ENCODE measurements at regions not wholly inside any gene's neighbourhood (a gene's known extent, or its start where the extent isn't known, plus 50 kb on each side); places are given as distances from the start of the nearest gene placed in this dataset.

DNA sequence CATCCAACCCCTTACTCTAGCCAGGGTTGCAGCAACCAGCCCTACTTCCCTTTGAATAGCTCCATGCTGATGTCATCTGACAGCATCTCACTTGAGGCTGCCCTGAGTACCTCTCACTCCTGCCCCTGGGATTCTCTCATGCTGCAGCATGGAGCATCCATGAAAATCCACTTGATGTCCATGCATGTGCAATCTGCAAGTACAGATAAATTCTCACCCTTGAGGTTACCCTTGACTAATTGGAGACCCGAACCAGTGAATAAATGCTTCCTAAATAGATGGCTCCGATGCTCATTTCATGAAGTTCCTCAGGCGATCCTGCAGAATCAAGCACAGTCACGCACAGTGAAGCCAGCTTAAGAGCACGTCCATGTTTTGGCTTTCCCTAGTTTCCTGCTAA, 298.3 kb downstream of the RBM43 start:
- Histone ChIP-seq H3K9me3 (no peaks in the 10 kb centered on the region), H3K36me3 (no peaks in the 10 kb centered on the region), H3K27me3 (replicated peaks; ENCODE audit: insufficient read depth) (no peaks in the 10 kb centered on the region), H3K27ac (no peak overlapping the region), H3K4me1 (replicated peaks) (no peaks in the 10 kb centered on the region), H3K4me3 (no peak overlapping the region)
- TF ChIP-seq POLR2A (IDR thresholded peaks at IDR 0.05) (no peak), POLR2AphosphoS5 (IDR thresholded peaks at IDR 0.05) (no peak)
- TF ChIP-seq, protein P1, sequence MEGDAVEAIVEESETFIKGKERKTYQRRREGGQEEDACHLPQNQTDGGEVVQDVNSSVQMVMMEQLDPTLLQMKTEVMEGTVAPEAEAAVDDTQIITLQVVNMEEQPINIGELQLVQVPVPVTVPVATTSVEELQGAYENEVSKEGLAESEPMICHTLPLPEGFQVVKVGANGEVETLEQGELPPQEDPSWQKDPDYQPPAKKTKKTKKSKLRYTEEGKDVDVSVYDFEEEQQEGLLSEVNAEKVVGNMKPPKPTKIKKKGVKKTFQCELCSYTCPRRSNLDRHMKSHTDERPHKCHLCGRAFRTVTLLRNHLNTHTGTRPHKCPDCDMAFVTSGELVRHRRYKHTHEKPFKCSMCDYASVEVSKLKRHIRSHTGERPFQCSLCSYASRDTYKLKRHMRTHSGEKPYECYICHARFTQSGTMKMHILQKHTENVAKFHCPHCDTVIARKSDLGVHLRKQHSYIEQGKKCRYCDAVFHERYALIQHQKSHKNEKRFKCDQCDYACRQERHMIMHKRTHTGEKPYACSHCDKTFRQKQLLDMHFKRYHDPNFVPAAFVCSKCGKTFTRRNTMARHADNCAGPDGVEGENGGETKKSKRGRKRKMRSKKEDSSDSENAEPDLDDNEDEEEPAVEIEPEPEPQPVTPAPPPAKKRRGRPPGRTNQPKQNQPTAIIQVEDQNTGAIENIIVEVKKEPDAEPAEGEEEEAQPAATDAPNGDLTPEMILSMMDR (IDR thresholded peaks at IDR 0.05), result no peak
- intact Hi-C loops (cut with DNase I), result no loop called here
- no peak for DNase-seq (ENCODE audit: low spot score)
- 76% methylated on average over 5 of the region's 5 CpGs for WGBS

DNA sequence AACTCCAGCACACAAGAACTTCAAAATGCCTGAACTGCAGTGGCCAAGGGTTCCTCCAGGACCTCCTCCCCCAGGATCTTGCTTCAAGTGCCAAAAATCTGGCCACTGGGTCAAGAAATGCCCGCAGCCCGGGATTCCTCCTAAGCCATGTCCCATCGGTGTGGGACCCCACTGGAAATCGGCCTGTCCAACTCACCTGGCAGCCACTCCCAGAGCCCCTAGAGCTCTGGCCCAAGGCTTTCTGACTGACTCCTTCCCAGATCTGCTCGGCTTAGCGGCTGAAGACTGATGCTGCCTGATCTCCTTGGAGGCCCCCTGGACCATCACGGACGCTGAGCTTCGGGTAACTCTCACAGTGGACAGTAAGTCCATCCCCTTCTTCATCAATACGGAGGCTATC, 306.4 kb downstream of the RBM43 start:
- Histone ChIP-seq H3K27me3 (replicated peaks; ENCODE audit: insufficient read depth) (no peaks in the 10 kb centered on the region), H3K27ac (no peak overlapping the region), H3K36me3 (no peaks in the 10 kb centered on the region), H3K4me3 (no peak overlapping the region), H3K4me1 (replicated peaks) (no peaks in the 10 kb centered on the region), H3K9me3 (no peaks in the 10 kb centered on the region)
- no peak for TF ChIP-seq POLR2A (IDR thresholded peaks at IDR 0.05)
- TF ChIP-seq POLR2AphosphoS5 (IDR thresholded peaks at IDR 0.05), result no peak
- TF ChIP-seq, protein P1 (IDR thresholded peaks at IDR 0.05), result no peak
- no peak for DNase-seq (ENCODE audit: low spot score)
- WGBS, result 96% methylated on average over 10 of the region's 10 CpGs
- intact Hi-C loops (cut with DNase I), result no loop called here

DNA sequence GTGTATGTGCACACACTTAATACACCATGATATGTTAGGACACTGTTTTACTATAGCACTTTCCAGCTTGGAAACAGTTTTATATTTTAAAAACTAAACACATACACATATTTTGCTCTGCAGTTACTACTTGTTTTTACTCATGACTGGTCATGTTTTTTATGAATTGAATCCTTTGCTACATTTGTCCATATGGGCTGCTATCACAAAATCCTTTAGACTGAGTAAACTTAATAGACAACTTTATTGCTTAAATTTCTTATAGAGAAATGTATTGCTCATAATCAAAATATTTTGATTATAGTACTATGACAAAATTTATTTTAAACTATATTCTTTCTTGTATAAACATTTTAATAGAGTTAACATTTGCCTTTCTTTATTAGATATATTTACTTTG, 314.8 kb downstream of the RBM43 start:
- H3K4me3 ChIP-seq, result no peak overlapping the region
- H3K27ac ChIP-seq, result no peak overlapping the region
- no peaks in the 10 kb centered on the region for H3K4me1 ChIP-seq (replicated peaks)
- H3K9me3 ChIP-seq, result no peaks in the 10 kb centered on the region
- no peak for DNase-seq (ENCODE audit: low spot score)
- H3K27me3 ChIP-seq (replicated peaks; ENCODE audit: insufficient read depth), result no peaks in the 10 kb centered on the region
- no peaks in the 10 kb centered on the region for H3K36me3 ChIP-seq
- no peak for TF ChIP-seq POLR2AphosphoS5 (IDR thresholded peaks at IDR 0.05)
- TF ChIP-seq, protein P1 (IDR thresholded peaks at IDR 0.05), result no peak
- TF ChIP-seq POLR2A (IDR thresholded peaks at IDR 0.05), result no peak
- intact Hi-C loops (cut with DNase I), result no loop called here

DNA sequence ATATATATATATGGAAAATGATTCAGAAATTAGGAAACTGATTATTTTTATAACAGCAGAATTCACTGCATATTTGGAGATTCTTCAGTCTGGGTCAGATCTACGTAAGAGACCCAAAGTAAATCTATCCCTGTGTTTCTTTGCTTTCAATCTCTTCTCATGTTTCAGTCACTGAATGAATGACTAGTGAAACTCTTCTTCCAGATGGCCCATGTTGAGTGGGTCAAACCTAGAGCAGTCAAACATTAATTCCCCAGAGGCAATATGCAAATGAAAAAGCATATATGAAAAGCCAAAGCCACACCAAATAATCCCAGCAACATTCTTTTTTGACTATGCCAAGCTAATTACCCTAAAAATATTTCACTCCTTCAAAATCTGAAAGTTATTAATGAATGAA, 317.3 kb downstream of the RBM43 start:
- H3K9me3 ChIP-seq, result no peaks in the 10 kb centered on the region
- intact Hi-C loops (cut with DNase I), result no loop called here
- WGBS, result 91% methylated on average over 1 of the region's 1 CpG
- no peak overlapping the region for H3K4me3 ChIP-seq
- TF ChIP-seq, protein P1 (IDR thresholded peaks at IDR 0.05), result no peak
- TF ChIP-seq POLR2A (IDR thresholded peaks at IDR 0.05) (no peak), POLR2AphosphoS5 (IDR thresholded peaks at IDR 0.05) (no peak)
- no peaks in the 10 kb centered on the region for H3K36me3 ChIP-seq
- H3K27me3 ChIP-seq (replicated peaks; ENCODE audit: insufficient read depth), result no peaks in the 10 kb centered on the region
- no peaks in the 10 kb centered on the region for H3K4me1 ChIP-seq (replicated peaks)
- H3K27ac ChIP-seq, result no peak overlapping the region
- DNase-seq (ENCODE audit: low spot score), result no peak

DNA sequence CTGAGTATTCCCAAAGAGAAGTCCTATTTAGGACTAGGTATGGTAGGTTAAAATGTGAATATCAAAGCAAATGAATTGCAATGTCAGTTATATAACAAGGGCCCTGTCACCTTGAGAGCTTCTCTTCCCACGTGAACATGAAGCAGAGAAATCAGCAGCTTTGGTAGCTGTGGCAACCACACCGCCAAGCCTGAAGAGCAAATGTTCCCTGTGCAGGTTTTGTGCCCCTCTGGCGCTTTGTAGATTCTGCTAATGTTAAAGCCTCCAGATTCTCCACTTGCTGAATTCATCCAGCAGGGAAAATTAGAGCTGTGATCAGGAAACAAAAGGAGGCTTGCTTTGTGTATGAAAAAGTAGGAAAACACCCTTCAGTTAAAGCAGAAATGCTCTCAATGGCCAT, 322.6 kb downstream of the RBM43 start:
- Histone ChIP-seq H3K27ac (no peak overlapping the region), H3K4me1 (replicated peaks) (no peaks in the 10 kb centered on the region), H3K36me3 (no peaks in the 10 kb centered on the region), H3K4me3 (no peak overlapping the region), H3K9me3 (no peaks in the 10 kb centered on the region), H3K27me3 (replicated peaks; ENCODE audit: insufficient read depth) (no peaks in the 10 kb centered on the region)
- WGBS, result 89% methylated on average over 3 of the region's 3 CpGs
- intact Hi-C loops (cut with DNase I), result no loop called here
- no peak for DNase-seq (ENCODE audit: low spot score)
- TF ChIP-seq POLR2AphosphoS5 (IDR thresholded peaks at IDR 0.05), result no peak
- TF ChIP-seq, protein P1 (IDR thresholded peaks at IDR 0.05), result no peak
- TF ChIP-seq POLR2A (IDR thresholded peaks at IDR 0.05), result no peak

Data from prostate gland (tissue), 2 donors.